IMR-90 (cell line): ENCODE measurements at regions not wholly inside any gene's neighbourhood (a gene's known extent, or its start where the extent isn't known, plus 50 kb on each side); places are given as distances from the start of the nearest gene placed in this dataset.

Source experiments
- ATAC-seq: fragments of 200-7000 bp; cut with Tn5 transposase; 2 replicates; pipeline ENCODE4 v1.9.1; 2020; ENCODE audit warnings: low read depth, mild to moderate bottlenecking, moderate library complexity
- BruUV-seq: library from RNA; stranded (reverse); fragments of 400-500 nt; replicated peaks from 2 replicates; lab custom pipeline; 2021; lab: Mats Ljungman, UMichigan
- CTCF ChIA-PET: fragments of 300-600 bp; formaldehyde crosslinking; extraction: SDS; loops from one replicate; lab custom pipeline; 2021; ENCODE audit warnings: antibody characterized with exemption; lab: Yijun Ruan, JAX
- POLR2A ChIA-PET: fragments of 300-600 bp; sonication (Branson Sonifier 250); formaldehyde crosslinking; loops from one replicate; lab custom pipeline; 2022; ENCODE audit warnings: antibody characterized with exemption; ENCODE audit not compliant: unreplicated experiment; lab: Charles Lee
- DNase-seq: peaks from one replicate; pipeline ENCODE4 v3.0.0; 2013
- H2AFZ ChIP-seq: replicated peaks from 2 replicates; pipeline ENCODE3; 2013; ENCODE audit warnings: low read length, mild to moderate bottlenecking; ENCODE audit not compliant: poor library complexity
- H2AK5ac ChIP-seq: 2 replicates; pipeline ENCODE4 v1.6.1; 2013; ENCODE audit warnings: low read depth, low read length, inconsistent platforms
- H2AK9ac ChIP-seq: replicated peaks from 2 replicates; pipeline ENCODE3; 2013; ENCODE audit warnings: mild to moderate bottlenecking, low read depth, low read length, moderate library complexity; ENCODE audit not compliant: poor library complexity
- H2BK120ac ChIP-seq: 2 replicates; pipeline ENCODE4 v1.6.1; 2013; ENCODE audit warnings: low read depth, low read length, inconsistent platforms
- H2BK15ac ChIP-seq: 3 replicates; pipeline ENCODE4 v1.6.1; 2013; ENCODE audit warnings: low read depth, low read length, inconsistent platforms
- H2BK20ac ChIP-seq: 2 replicates; pipeline ENCODE4 v1.6.1; 2013; ENCODE audit warnings: low read depth, mild to moderate bottlenecking, inconsistent platforms, low read length, moderate library complexity
- H2BK5ac ChIP-seq: 2 replicates; pipeline ENCODE4 v1.6.1; 2013; ENCODE audit warnings: mild to moderate bottlenecking, low read depth, low read length, inconsistent platforms; ENCODE audit not compliant: poor library complexity, severe bottlenecking
- H3K14ac ChIP-seq: replicated peaks from 2 replicates; pipeline ENCODE4 v1.6.1; 2013; ENCODE audit warnings: low read depth, low read length, inconsistent platforms
- H3K18ac ChIP-seq: 2 replicates; pipeline ENCODE4 v1.6.1; 2013; ENCODE audit warnings: low read depth, low read length, control low read depth
- H3K23ac ChIP-seq: 2 replicates; pipeline ENCODE4 v1.6.1; 2013; ENCODE audit warnings: low read depth, low read length, inconsistent platforms
- H3K27ac ChIP-seq: 2 replicates; pipeline ENCODE4 v1.5.1; 2013; ENCODE audit warnings: mild to moderate bottlenecking, control low read depth, low read length; ENCODE audit not compliant: insufficient read depth
- H3K27me3 ChIP-seq: 2 replicates; pipeline ENCODE4 v1.6.1; 2013; ENCODE audit warnings: low read length; ENCODE audit not compliant: control insufficient read depth, insufficient read depth
- H3K36me3 ChIP-seq: 2 replicates; pipeline ENCODE4 v1.6.1; 2013; ENCODE audit warnings: low read length, mixed read lengths; ENCODE audit not compliant: control insufficient read depth, insufficient read depth
- H3K4ac ChIP-seq: 2 replicates; pipeline ENCODE4 v1.6.1; 2013; ENCODE audit warnings: low read depth, low read length, inconsistent platforms
- H3K4me1 ChIP-seq: 2 replicates; pipeline ENCODE4 v1.6.1; 2013; ENCODE audit warnings: low read length, mixed read lengths; ENCODE audit not compliant: control insufficient read depth, insufficient read depth
- H3K4me2 ChIP-seq: 2 replicates; pipeline ENCODE4 v1.6.1; 2013; ENCODE audit warnings: low read depth, mild to moderate bottlenecking, control low read depth, low read length, moderate library complexity
- H3K4me3 ChIP-seq: 2 replicates; pipeline ENCODE4 v1.5.1; 2013; ENCODE audit warnings: low read depth, mild to moderate bottlenecking, control low read depth, low read length, moderate library complexity; ENCODE audit not compliant: insufficient read depth
- H3K56ac ChIP-seq: 2 replicates; pipeline ENCODE4 v1.6.1; 2013; ENCODE audit warnings: low read length, inconsistent platforms; ENCODE audit not compliant: insufficient read depth; ENCODE audit errors: extremely low read depth
- H3K79me1 ChIP-seq, 2 experiments: 2 replicates each; pipeline ENCODE4 v1.6.1; 2013; ENCODE audit warnings: low read length in 2 of 2, inconsistent platforms in 1 of 2, low read depth in 1 of 2
- H3K9ac ChIP-seq: 2 replicates; pipeline ENCODE4 v1.6.1; 2013; ENCODE audit warnings: low read depth, low read length, control low read depth
- H3K9me1 ChIP-seq: 2 replicates; pipeline ENCODE4 v1.6.1; 2013; ENCODE audit warnings: low read length, inconsistent platforms; ENCODE audit not compliant: insufficient read depth
- H3K9me3 ChIP-seq: 2 replicates; pipeline ENCODE4 v1.6.1; 2013; ENCODE audit warnings: low read length; ENCODE audit not compliant: control insufficient read depth, insufficient read depth
- H4K20me1 ChIP-seq: 2 replicates; pipeline ENCODE4 v1.6.1; 2013; ENCODE audit warnings: low read length, inconsistent platforms; ENCODE audit not compliant: insufficient read depth
- H4K5ac ChIP-seq: 2 replicates; pipeline ENCODE4 v1.6.1; 2013; ENCODE audit warnings: mild to moderate bottlenecking, low read depth, low read length, control low read depth
- H4K8ac ChIP-seq, 2 experiments: 2 replicates each; pipeline ENCODE4 v1.6.1; 2013; ENCODE audit warnings: low read depth in 2 of 2, low read length in 2 of 2, control low read depth in 1 of 2, inconsistent platforms in 1 of 2
- H4K91ac ChIP-seq: 2 replicates; pipeline ENCODE4 v1.6.1; 2013; ENCODE audit warnings: low read depth, low read length, inconsistent platforms; ENCODE audit not compliant: insufficient read depth
- CEBPB ChIP-seq: IDR thresholded peaks from 2 replicates; pipeline ENCODE4 v1.6.1; 2012; ENCODE audit warnings: low read depth, low read length, improper control_type of control experiment
- MAFK ChIP-seq: IDR thresholded peaks from 2 replicates; pipeline ENCODE4 v1.6.1; 2012; ENCODE audit warnings: low read depth, low read length, improper control_type of control experiment
- RCOR1 ChIP-seq: IDR thresholded peaks from 2 replicates; pipeline ENCODE4 v1.6.1; 2012; ENCODE audit warnings: mild to moderate bottlenecking, low read length, improper control_type of control experiment; ENCODE audit not compliant: insufficient replicate concordance
- SMC3 ChIP-seq: fragments of 150-350 bp; IDR thresholded peaks from 2 replicates; pipeline ENCODE4 v1.6.1; 2016; ENCODE audit warnings: low read depth, mild to moderate bottlenecking, antibody characterized with exemption, low read length, moderate library complexity
- WGBS, 2 experiments: methylation state at CpG; one replicate each; pipeline versions ENCODE4 v1.1.5 to v1.1.7; 2013; ENCODE audit warnings: missing lambda C conversion rate in 2 of 2; ENCODE audit not compliant: insufficient read length in 1 of 2; ENCODE audit errors: extremely low coverage in 2 of 2; 5-methylcytosine and 5-hydroxymethylcytosine counted together
- dilution Hi-C: fragments of 300-500 bp; cut with HindIII; formaldehyde crosslinking; loops from one replicate; pipeline ENCODE4 v1.14.3; 2018; ENCODE audit warnings: low sequenced_read_pairs; ENCODE audit not compliant: unreplicated experiment
- in situ Hi-C: fragments of 300-500 bp; cut with MboI; formaldehyde crosslinking; loops from 3 replicates; pipeline ENCODE4 v1.14.3; 2019; ENCODE audit warnings: low sequenced_read_pairs, inconsistent platforms, mixed read lengths
- intact Hi-C: fragments of 100-400 bp; cut with micrococcal nuclease; formaldehyde crosslinking; loops from 2 replicates; pipeline ENCODE4 v1.10.0; 2022

DNA sequence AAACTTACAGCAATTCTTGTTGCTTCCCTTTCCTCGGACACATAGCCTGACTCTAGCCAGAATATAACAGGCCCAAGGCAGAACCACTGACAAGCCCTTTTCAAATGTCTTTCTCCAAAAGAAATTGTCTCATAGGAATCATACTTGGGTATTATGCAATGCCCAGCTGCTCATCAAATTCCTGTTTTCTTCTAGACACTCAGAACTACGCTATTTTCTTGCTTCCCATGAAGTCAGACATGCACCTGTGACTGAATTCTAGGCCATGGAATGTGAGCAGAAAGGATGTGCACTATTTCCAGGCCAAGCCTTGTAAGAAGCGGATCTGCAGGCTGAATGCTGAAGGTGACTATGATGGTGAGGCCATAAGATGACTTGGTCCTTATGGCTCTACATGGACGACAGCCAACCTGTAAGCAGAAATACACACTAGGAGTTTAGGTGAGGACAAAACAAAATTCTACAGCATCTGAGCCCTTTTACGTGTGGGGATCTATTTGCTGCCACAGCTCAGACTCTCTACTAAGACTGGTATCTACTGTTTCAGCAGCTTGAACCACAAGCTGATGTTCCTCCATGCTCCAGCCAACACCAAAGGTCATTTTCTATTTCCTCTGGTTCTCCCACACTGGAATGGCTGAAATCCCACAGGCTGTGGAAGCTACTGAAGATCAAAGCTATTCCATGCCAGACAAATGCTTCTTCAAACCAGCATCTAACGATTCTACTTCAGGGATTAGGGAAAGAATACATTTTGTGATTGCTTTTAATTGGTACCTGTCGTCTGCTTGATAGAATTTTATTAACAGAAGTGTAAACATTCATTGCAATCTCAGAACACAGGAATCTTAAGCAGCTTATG, 378.7 kb downstream of the RBM43 start:
- Histone ChIP-seq H3K27ac (no peak overlapping the region), H3K9me1 (no peaks in the 10 kb centered on the region), H3K4me3 (no peak overlapping the region), H2BK120ac (no peak overlapping the region), H3K14ac (no peak overlapping the region), H2AK5ac (no peak overlapping the region), H2BK15ac (no peak overlapping the region), H2AFZ (no peak overlapping the region), H3K18ac (no peak overlapping the region), H4K8ac (no peak overlapping the region), H4K20me1 (no peaks in the 10 kb centered on the region), H4K91ac (no peak overlapping the region), H3K27me3 (no peaks in the 10 kb centered on the region), H4K5ac (peak overlapping the region; percentile 20; the same call in 1 of the 2 replicates), H3K36me3 (no peaks in the 10 kb centered on the region), H3K9ac (no peak overlapping the region), H3K9me3 (peaks cover 2% of the 10 kb centered on the region; the same call in 1 of the 2 replicates), H3K79me1 (no peaks in the 10 kb centered on the region), H2AK9ac (no peak overlapping the region), H3K23ac (no peak overlapping the region), H2BK20ac (no peak overlapping the region), H3K4ac (no peak overlapping the region), H3K56ac (no peak overlapping the region), H2BK5ac (no peak overlapping the region), H3K4me1 (no peaks in the 10 kb centered on the region), H3K4me2 (no peak overlapping the region)
- no CpG with 5 or more reads among the region's 7 CpGs for WGBS, 2 experiments
- ATAC-seq (no peak), DNase-seq (peak; percentile 7)
- ChIA-PET POLR2A (no interaction called here), CTCF (interaction anchor here (0.6 kb wide), 1 partner anchor 28 kb away, joined by 3 read pairs; no protein-coding TSS in a partner anchor)
- BruUV-seq, result no TSS peak
- dilution Hi-C loops, result no loop called here
- intact Hi-C loops, result no loop called here
- in situ Hi-C loops, result no loop called here
- TF ChIP-seq RCOR1 (no peak), MAFK (no peak), SMC3 (no peak), CEBPB (peak; percentile 34; the same call in 1 of the 2 replicates)
